ENCODE measurements at regions not wholly inside any gene's neighbourhood (a gene's known extent, or its start where the extent isn't known, plus 50 kb on each side); places are given as distances from the start of the nearest gene placed in this dataset.

- no peaks in the 10 kb centered on the region for H4K20me1 ChIP-seq (replicated peaks in 1 of 2; ENCODE audit: control insufficient read depth in 1 of 2, insufficient read depth in 2 of 2, low read length in 2 of 2)
- H3K23me2 ChIP-seq (ENCODE audit: low read depth, low read length) = no peaks in the 10 kb centered on the region
- H4K91ac ChIP-seq (replicated peaks; ENCODE audit: insufficient read length, low read length) = no peak overlapping the region
- H3K18ac ChIP-seq (ENCODE audit: extremely low read depth, low read length) = no peak overlapping the region
- H3K14ac ChIP-seq (ENCODE audit: insufficient read length) = no peak overlapping the region
- no peak overlapping the region for H2BK12ac ChIP-seq (ENCODE audit: low read depth, low read length)
- no peak overlapping the region for H2BK20ac ChIP-seq (ENCODE audit: low read length)
- WGBS, 2 experiments (ENCODE audit: extremely low coverage in 1 of 2, insufficient coverage in 1 of 2, insufficient read length in 1 of 2, insufficient replicate concordance in 2 of 2, low coverage in 1 of 2, low lambda C conversion rate in 2 of 2, missing lambda C conversion rate in 1 of 2) = 86% methylated on average over 3 of the region's 3 CpGs; no CpG with 5 or more reads in 1 of the 2 experiments
- no peak overlapping the region for H3K27ac ChIP-seq (ENCODE audit: low read depth, low read length)
- no peak overlapping the region for H3K23ac ChIP-seq (ENCODE audit: insufficient read length)
- H3K9ac ChIP-seq (replicated peaks in 1 of 4; ENCODE audit: extremely low read depth in 1 of 4, low read depth in 3 of 4, low read length in 3 of 4) = no peak overlapping the region
- no peak overlapping the region for H2BK15ac ChIP-seq (ENCODE audit: low read length)
- H2BK5ac ChIP-seq (ENCODE audit: low read depth, low read length) = no peak overlapping the region
- H4K5ac ChIP-seq (ENCODE audit: insufficient read length, low read depth, low read length) = no peak overlapping the region
- H2AFZ ChIP-seq (ENCODE audit: low read length) = no peak overlapping the region
- no peaks in the 10 kb centered on the region for H3K79me2 ChIP-seq (ENCODE audit: control insufficient read depth in 1 of 2, insufficient read depth in 2 of 2, low read length in 2 of 2)
- CTCF ChIA-PET (ENCODE audit: partially characterized antibody) = no interaction called here
- POLR2A ChIA-PET (ENCODE audit: partially characterized antibody) = no interaction called here
- DNase-seq (ENCODE audit: low read depth in 1 of 2, low spot score in 2 of 2) = no peak
- H3K4me2 ChIP-seq (ENCODE audit: insufficient read depth in 1 of 2, low read depth in 2 of 2, low read length in 2 of 2) = no peak overlapping the region
- no peaks in the 10 kb centered on the region for H3K79me1 ChIP-seq (ENCODE audit: low read depth, low read length)
- H3K27me3 ChIP-seq (replicated peaks in 1 of 4; ENCODE audit: control insufficient read depth in 3 of 4, extremely low read depth in 1 of 4, insufficient read depth in 3 of 4, low read length in 3 of 4) = no peaks in the 10 kb centered on the region
- no peak overlapping the region for H3K56ac ChIP-seq (replicated peaks; ENCODE audit: insufficient read length, low read depth, low read length)
- FAIRE-seq = no peak
- peaks cover 0 to 7% of the 10 kb centered on the region in 2 experiments; a peak in 1 of 4 replicates for H3K9me3 ChIP-seq (ENCODE audit: insufficient read depth in 2 of 2, low read depth in 1 of 2, low read length in 1 of 2)
- no peaks in the 10 kb centered on the region for H3K36me3 ChIP-seq (ENCODE audit: control insufficient read depth in 2 of 4, insufficient read depth in 4 of 4, low read length in 3 of 4)
- no peak overlapping the region for H2AK5ac ChIP-seq (ENCODE audit: low read depth, low read length)
- H3K4me3 ChIP-seq (ENCODE audit: extremely low read depth in 1 of 4, insufficient read depth in 2 of 4, low read depth in 3 of 4, low read length in 4 of 4) = no peak overlapping the region
- no peaks in the 10 kb centered on the region for H3K4me1 ChIP-seq (replicated peaks in 1 of 4; ENCODE audit: control insufficient read depth in 3 of 4, insufficient read depth in 4 of 4, low read length in 3 of 4)
- no peak overlapping the region for H2BK120ac ChIP-seq (replicated peaks; ENCODE audit: low read depth, low read length)
- H4K8ac ChIP-seq (ENCODE audit: extremely low read depth, insufficient read depth, low read length) = no peak overlapping the region
- no peak overlapping the region for H3K4ac ChIP-seq (replicated peaks; ENCODE audit: insufficient read length, low read depth, low read length)
- no peak for TF ChIP-seq EGR1 (IDR thresholded peaks at IDR 0.05; ENCODE audit: borderline replicate concordance, low read depth, low read length)
- no peak for TF ChIP-seq CTCF (IDR thresholded peaks at IDR 0.05; ENCODE audit: control extremely low read depth in 1 of 3, insufficient read depth in 1 of 3, low read depth in 1 of 3, low read length in 3 of 3)
- TF ChIP-seq GABPA (IDR thresholded peaks at IDR 0.05; ENCODE audit: borderline replicate concordance, insufficient read depth, low read length) = no peak
- TF ChIP-seq RAD21 (IDR thresholded peaks at IDR 0.05 in 1 of 2, conservative IDR thresholded peaks at IDR 0.05 in 1 of 2; ENCODE audit: low read depth in 2 of 2, low read length in 2 of 2) = no peak
- no peak for TF ChIP-seq RFX5 (IDR thresholded peaks at IDR 0.05; ENCODE audit: borderline replicate concordance, low read depth, low read length)
- TF ChIP-seq BACH1 (IDR thresholded peaks at IDR 0.05; ENCODE audit: low read length) = no peak
- no peak for TF ChIP-seq FOSL1 (IDR thresholded peaks at IDR 0.05; ENCODE audit: insufficient read depth, low read depth, low read length)
- no peak for TF ChIP-seq SUZ12 (IDR thresholded peaks at IDR 0.05; ENCODE audit: low read length)
- TF ChIP-seq CHD1 (IDR thresholded peaks at IDR 0.05; ENCODE audit: low read depth, low read length) = no peak
Measured at GRCh38 chr7:53383131-53383530, 347.7 kb downstream of the POM121L12 start.

All from H1 (cell line).